ENCODE measurements at regions not wholly inside any gene's neighbourhood (a gene's known extent, or its start where the extent isn't known, plus 50 kb on each side); places are given as distances from the start of the nearest gene placed in this dataset.

- no peak for TF ChIP-seq CTCF (IDR thresholded peaks at IDR 0.05; ENCODE audit: insufficient read depth, low read length, poor library complexity, severe bottlenecking)
- TF ChIP-seq EZH2phosphoT487 (conservative IDR thresholded peaks at IDR 0.05; ENCODE audit: low read length): no peak
Measured at GRCh38 chr10:9759596-9759995, 1258.1 kb upstream of the CELF2 start.
